Breast epithelium (tissue), 4 donors: ENCODE measurements at regions not wholly inside any gene's neighbourhood (a gene's known extent, or its start where the extent isn't known, plus 50 kb on each side); places are given as distances from the start of the nearest gene placed in this dataset.

Experiments
- DNase-seq, 2 donors: peaks; one replicate each; pipeline ENCODE4 v3.0.0-alpha.2; 2019; ENCODE audit warnings: low spot score in 2 of 2
- H3K27ac ChIP-seq, 2 donors: fragments of 200-600 bp; sonication (generic) in 1 of 2; one replicate each; pipeline ENCODE4 v1.5.1; 2016 to 2019; ENCODE audit warnings: mild to moderate bottlenecking in 1 of 2
- H3K27me3 ChIP-seq, 2 donors: fragments of 200-600 bp; sonication (generic) in 1 of 2; one replicate each; pipeline versions ENCODE4 v1.5.1 to v1.6.0; 2017 to 2019; ENCODE audit warnings: control low read depth in 1 of 2, mild to moderate bottlenecking in 1 of 2
- H3K36me3 ChIP-seq: fragments of 200-600 bp; one replicate; pipeline ENCODE4 v1.5.1; 2019
- H3K4me1 ChIP-seq, 2 donors: fragments of 200-600 bp; sonication (generic); one replicate each; pipeline ENCODE4 v1.5.1; 2016 to 2019; ENCODE audit warnings: control low read depth in 1 of 2
- H3K4me3 ChIP-seq, 3 donors: fragments of 200-600 bp; sonication (generic); 1 replicate in 2 of 3; 2 replicates in 1 of 3; pipeline ENCODE4 v1.5.1; 2016 to 2019; ENCODE audit warnings: mild to moderate bottlenecking in 3 of 3, moderate library complexity in 2 of 3
- H3K9me3 ChIP-seq, 2 donors: fragments of 200-600 bp; sonication (generic) in 1 of 2; one replicate each; pipeline ENCODE4 v1.5.1; 2016 to 2019; ENCODE audit warnings: control low read depth in 1 of 2
- POLR2A ChIP-seq: fragments of 450-650 bp; IDR thresholded peaks from one replicate; pipeline ENCODE4 v1.6.1; 2016; ENCODE audit warnings: antibody characterized with exemption, mild to moderate bottlenecking, moderate library complexity
- POLR2AphosphoS5 ChIP-seq, 3 donors: sonication (generic); formaldehyde crosslinking; IDR thresholded peaks; one replicate each; pipeline ENCODE4 v1.6.1; 2017; ENCODE audit warnings: antibody characterized with exemption in 3 of 3
- intact Hi-C: fragments of 100-400 bp; cut with DNase I; formaldehyde crosslinking; loops from one replicate; pipeline ENCODE4 v1.15.1; 2023; ENCODE audit warnings: low total_unique reads
- TF ChIP-seq, protein P1 (sequence below), 3 donors: fragments of 450-650 bp; IDR thresholded peaks; one replicate each; pipeline ENCODE4 v1.5.1; 2016 to 2017; ENCODE audit warnings: antibody characterized with exemption in 3 of 3, mild to moderate bottlenecking in 3 of 3, moderate library complexity in 3 of 3

DNA sequence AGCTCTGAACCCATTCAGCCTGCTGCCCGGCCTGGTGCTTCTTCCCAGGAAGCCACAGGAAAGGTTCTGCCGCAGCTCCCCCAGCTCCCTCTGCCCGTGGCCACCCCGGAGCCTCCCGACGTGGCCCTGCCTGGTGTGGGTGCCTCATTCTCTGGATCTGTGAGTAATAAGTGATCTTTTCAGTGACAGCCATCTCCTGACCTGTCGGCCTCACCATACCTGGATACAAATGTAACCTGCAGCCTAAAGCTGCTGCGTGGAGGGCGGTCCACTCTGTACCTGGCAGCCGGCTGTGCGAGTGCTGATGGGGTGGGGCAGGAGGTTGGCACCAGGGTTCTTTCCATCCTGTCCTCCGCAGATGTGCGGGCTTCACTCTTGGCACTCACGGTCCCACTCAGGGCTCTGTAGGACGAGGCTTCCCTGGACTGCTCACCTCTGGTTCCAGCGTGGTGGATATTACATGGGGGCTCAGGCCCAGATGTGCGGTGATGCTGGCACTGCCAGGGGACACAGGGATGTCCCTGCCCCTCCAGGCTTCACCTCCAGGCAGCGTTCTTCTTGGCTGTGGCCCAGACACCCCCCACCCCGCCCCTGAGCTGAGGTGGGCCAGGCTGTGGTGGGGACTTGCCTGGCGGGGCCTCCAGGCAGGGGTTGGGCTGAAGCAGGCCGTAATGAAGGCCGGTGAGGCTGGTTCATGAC, 748.5 kb downstream of the BRD1 start:
- peaks cover 0 to 26% of the 10 kb centered on the region in 2 donors for H3K27me3 ChIP-seq
- no peak for DNase-seq
- no peaks in the 10 kb centered on the region for H3K4me1 ChIP-seq
- H3K9me3 ChIP-seq = no peaks in the 10 kb centered on the region
- H3K4me3 ChIP-seq = no peak overlapping the region
- H3K36me3 ChIP-seq = no peaks in the 10 kb centered on the region
- intact Hi-C loops = no loop called here
- TF ChIP-seq POLR2AphosphoS5 (IDR thresholded peaks at IDR 0.05) (no peak), POLR2A (no peak)
- TF ChIP-seq, protein P1, sequence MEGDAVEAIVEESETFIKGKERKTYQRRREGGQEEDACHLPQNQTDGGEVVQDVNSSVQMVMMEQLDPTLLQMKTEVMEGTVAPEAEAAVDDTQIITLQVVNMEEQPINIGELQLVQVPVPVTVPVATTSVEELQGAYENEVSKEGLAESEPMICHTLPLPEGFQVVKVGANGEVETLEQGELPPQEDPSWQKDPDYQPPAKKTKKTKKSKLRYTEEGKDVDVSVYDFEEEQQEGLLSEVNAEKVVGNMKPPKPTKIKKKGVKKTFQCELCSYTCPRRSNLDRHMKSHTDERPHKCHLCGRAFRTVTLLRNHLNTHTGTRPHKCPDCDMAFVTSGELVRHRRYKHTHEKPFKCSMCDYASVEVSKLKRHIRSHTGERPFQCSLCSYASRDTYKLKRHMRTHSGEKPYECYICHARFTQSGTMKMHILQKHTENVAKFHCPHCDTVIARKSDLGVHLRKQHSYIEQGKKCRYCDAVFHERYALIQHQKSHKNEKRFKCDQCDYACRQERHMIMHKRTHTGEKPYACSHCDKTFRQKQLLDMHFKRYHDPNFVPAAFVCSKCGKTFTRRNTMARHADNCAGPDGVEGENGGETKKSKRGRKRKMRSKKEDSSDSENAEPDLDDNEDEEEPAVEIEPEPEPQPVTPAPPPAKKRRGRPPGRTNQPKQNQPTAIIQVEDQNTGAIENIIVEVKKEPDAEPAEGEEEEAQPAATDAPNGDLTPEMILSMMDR (IDR thresholded peaks at IDR 0.05) = no peak
- no peak overlapping the region for H3K27ac ChIP-seq

DNA sequence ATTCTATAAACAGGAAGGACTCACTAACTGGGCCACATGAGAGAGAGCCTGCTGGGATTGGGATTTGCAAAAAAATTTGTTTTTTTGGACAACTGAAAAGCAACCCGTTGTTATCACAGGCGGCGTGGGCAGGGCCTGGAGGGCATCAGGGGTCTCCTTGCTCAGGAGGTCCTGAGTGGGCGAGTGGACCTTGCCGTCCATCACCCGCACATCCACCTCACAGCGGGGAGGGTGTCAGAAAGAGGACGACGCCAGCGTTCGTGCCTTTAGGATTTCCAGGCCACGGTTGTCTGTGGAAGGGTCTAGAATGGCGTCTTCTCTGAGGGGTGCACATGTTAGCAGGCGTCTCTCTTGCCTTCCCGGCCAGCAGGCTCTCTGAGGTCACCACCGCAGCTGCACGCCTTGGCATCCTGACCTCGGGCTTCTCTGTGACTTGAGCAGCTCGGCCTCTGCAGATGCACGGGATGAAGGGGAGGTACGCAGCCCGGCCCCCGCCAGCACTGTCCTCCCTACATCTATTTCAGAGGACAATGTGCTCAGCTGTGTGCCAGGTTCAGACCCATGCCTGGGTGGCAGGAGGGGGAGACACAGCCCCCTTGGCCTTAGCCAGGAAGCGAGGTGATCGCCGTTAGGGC, 749.5 kb downstream of the BRD1 start:
- TF ChIP-seq, protein P1 (IDR thresholded peaks at IDR 0.05) = no peak
- TF ChIP-seq POLR2A (no peak), POLR2AphosphoS5 (IDR thresholded peaks at IDR 0.05) (no peak)
- Histone ChIP-seq H3K4me3 (no peak overlapping the region), H3K27me3 (peaks cover 0 to 26% of the 10 kb centered on the region in 2 donors), H3K36me3 (no peaks in the 10 kb centered on the region), H3K27ac (no peak overlapping the region), H3K9me3 (no peaks in the 10 kb centered on the region), H3K4me1 (no peaks in the 10 kb centered on the region)
- no peak for DNase-seq
- intact Hi-C loops = no loop called here

DNA sequence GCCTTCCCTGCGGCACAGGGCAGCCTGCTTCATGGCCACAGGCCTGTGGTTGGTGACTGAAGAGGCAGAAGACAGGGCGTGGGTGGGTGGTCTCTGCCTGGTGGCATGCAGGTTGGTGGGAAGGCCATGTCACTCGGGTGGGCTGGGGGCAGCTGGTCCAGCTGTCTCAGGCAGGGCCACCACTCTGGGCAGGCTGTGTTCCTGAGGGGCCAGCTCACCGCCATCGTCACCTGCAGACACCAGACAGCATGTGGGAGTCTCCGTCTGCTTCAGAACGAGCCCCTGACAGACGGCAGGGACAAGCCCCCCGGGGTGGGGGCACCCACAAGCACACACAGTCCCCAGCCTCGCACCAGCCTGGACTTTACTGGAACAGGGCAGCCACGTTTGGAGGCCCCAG, 750.1 kb downstream of the BRD1 start:
- DNase-seq = no peak
- H3K36me3 ChIP-seq = no peaks in the 10 kb centered on the region
- no peaks in the 10 kb centered on the region for H3K4me1 ChIP-seq
- TF ChIP-seq, protein P1 (IDR thresholded peaks at IDR 0.05) = no peak
- TF ChIP-seq POLR2AphosphoS5 (IDR thresholded peaks at IDR 0.05) (no peak), POLR2A (no peak)
- no peak overlapping the region for H3K4me3 ChIP-seq
- peaks cover 0 to 32% of the 10 kb centered on the region in 2 donors for H3K27me3 ChIP-seq
- intact Hi-C loops = no loop called here
- no peak overlapping the region for H3K27ac ChIP-seq
- no peaks in the 10 kb centered on the region for H3K9me3 ChIP-seq

DNA sequence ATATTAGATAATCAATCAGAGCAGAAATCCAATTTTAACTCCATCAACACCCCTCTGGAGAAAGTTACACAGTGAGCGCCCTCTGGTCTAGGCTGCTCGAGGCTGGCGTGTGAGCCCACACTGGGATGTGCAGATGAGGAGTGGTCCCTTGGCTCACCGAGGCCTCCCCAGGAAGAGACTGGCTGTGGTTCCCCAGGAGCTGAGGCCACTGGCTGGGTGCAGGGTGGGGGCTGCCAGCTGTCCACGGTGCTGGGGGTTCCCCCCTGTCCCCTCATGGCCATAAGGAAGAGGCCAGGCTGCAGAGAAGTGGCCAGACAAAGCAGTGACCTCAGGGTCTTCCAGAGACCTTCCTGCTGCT, 750.7 kb downstream of the BRD1 start:
- TF ChIP-seq, protein P1 (IDR thresholded peaks at IDR 0.05) = no peak
- TF ChIP-seq POLR2AphosphoS5 (IDR thresholded peaks at IDR 0.05) = no peak
- TF ChIP-seq POLR2A = no peak
- no peak for DNase-seq
- intact Hi-C loops = no loop called here
- H3K36me3 ChIP-seq = no peaks in the 10 kb centered on the region
- H3K4me1 ChIP-seq = no peaks in the 10 kb centered on the region
- peaks cover 0 to 33% of the 10 kb centered on the region in 2 donors for H3K27me3 ChIP-seq
- no peak overlapping the region for H3K4me3 ChIP-seq
- no peaks in the 10 kb centered on the region for H3K9me3 ChIP-seq
- no peak overlapping the region for H3K27ac ChIP-seq

DNA sequence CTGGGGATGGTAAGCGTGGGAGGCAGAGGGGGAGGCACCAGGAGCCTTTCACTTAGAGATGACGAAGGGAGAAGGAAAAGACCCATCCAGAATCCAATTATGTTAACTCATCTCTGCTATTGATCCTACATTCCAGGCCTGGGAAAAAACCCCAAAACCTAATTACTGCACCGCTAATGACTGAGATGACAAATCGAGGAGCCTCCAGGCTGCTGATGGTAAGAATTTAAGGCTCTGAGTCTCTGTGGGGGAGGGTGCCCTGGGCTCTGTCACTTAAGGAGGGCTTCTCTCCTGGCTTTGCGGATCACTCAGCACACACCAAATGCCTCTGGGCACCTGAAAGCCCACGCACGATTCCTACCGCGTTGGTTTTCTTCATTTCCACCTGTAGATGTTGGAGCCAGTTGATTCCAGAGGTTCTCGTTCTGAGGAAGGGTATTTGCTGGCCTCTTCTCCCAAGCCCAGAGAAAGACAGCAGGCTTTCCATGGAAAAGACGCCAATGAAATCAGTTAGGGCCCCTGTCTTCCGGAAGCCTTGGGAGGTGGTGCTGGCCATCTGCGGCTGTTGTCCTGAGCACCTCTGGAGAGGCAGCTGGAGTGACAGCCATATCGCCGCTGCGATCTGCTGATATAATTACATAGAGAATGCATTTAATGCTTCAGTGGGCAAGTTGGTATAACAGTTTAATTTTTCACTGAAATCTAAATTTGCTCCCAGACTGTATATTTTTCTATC, 751.2 kb downstream of the BRD1 start:
- H3K27me3 ChIP-seq = peaks cover 0 to 33% of the 10 kb centered on the region in 2 donors
- intact Hi-C loops = no loop called here
- H3K4me3 ChIP-seq = no peak overlapping the region
- H3K9me3 ChIP-seq = no peaks in the 10 kb centered on the region
- no peaks in the 10 kb centered on the region for H3K36me3 ChIP-seq
- H3K27ac ChIP-seq = no peak overlapping the region
- DNase-seq = no peak
- TF ChIP-seq POLR2A (no peak), POLR2AphosphoS5 (IDR thresholded peaks at IDR 0.05) (no peak)
- TF ChIP-seq, protein P1 (IDR thresholded peaks at IDR 0.05) = no peak
- H3K4me1 ChIP-seq = no peaks in the 10 kb centered on the region
